ENCODE measurements at regions not wholly inside any gene's neighbourhood (a gene's known extent, or its start where the extent isn't known, plus 50 kb on each side); places are given as distances from the start of the nearest gene placed in this dataset.

DNA sequence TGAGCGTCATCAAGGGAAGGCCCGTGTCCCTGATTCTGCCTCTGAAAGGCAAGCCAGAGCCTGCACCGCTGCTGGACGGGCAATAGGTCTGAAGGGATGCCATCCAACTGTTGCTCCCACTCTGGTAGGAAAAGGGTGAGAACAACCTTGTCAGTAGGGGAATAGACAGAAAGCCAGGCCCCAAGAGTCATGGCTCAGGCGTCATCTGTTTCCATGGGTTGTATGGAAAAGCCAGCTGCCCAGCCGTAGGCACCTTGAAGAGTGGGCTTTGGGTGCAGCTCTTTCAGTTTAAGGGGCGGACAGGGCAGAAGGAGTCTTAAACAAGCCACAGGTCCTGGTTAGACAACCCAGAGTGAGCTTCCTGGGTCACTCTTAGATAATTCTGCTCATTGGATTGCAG is 66.5 kb downstream of the RNF6 start:
- no peak overlapping the region for H3K4me3 ChIP-seq (replicated peaks; ENCODE audit: low read depth, low read length)
- no peak for DNase-seq (ENCODE audit: extremely low read depth, low read depth)
- no peak for TF ChIP-seq CTCF (IDR thresholded peaks at IDR 0.05; ENCODE audit: low read depth, low read length, missing control alignments)

GRCh38 chr13:26133851-26134250 is 82.0 kb upstream of the SHISA2 start:
- no peak overlapping the region for H3K4me3 ChIP-seq (replicated peaks; ENCODE audit: low read depth, low read length)
- DNase-seq (ENCODE audit: extremely low read depth, low read depth), result no peak

DNA sequence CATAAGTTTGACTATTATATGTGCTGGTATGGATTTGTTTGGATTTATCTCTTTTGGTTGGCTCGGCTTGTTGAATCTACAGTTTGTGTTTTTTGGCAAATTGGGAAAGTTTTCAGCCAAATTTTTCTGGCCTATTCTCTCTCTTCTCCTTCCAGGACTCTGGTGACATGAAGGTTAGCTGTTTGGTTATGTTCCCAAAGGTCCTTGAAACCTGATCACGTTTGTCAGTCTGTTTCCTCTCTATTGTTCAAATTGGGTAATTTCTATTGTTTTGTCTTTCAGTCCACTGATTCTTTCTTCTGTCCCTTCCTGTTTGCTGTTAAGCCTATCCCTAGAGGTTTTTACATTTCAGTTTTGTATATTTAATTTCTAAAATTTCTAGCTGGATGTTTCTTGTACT is 81.5 kb upstream of the SHISA2 start:
- TF ChIP-seq CTCF (IDR thresholded peaks at IDR 0.05; ENCODE audit: low read depth, low read length, missing control alignments), result no peak
- DNase-seq (ENCODE audit: extremely low read depth, low read depth), result no peak
- no peak overlapping the region for H3K4me3 ChIP-seq (replicated peaks; ENCODE audit: low read depth, low read length)

More at GRCh38 chr13:26133851-26134250, 82.0 kb upstream of the SHISA2 start:
- no peak for TF ChIP-seq CTCF (IDR thresholded peaks at IDR 0.05; ENCODE audit: low read depth, low read length, missing control alignments)

GRCh38 chr13:26132756-26133155 is 80.9 kb upstream of the SHISA2 start:
- DNase-seq (ENCODE audit: extremely low read depth, low read depth), result no peak
- peak; percentile 30 for TF ChIP-seq CTCF (IDR thresholded peaks at IDR 0.05; ENCODE audit: low read depth, low read length, missing control alignments)
- H3K4me3 ChIP-seq (replicated peaks; ENCODE audit: low read depth, low read length), result no peak overlapping the region

GRCh38 chr13:26128676-26129075 is 76.9 kb upstream of the SHISA2 start:
- H3K4me3 ChIP-seq (replicated peaks; ENCODE audit: low read depth, low read length), result no peak overlapping the region
- no peak for DNase-seq (ENCODE audit: extremely low read depth, low read depth)
- no peak for TF ChIP-seq CTCF (IDR thresholded peaks at IDR 0.05; ENCODE audit: low read depth, low read length, missing control alignments)

DNA sequence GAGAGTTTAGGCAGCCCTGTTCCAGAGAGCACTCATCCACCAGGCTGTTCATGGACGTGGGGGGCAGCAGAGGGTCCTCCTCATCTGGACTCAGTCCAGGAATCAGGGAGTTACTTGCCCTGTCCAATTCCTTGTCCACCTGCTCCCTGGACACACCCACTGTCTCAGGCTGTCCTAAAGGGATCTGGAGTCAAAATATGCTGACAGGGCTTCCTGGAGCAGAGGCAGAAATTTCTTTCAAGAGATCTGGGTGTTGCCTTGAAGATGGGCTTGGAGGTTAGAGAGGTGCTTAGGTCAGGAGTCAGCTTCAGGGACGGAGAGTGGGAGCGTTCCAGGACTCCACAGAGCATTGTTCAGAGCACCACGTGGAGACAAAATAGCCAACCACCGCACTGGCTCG is 65.8 kb upstream of the SHISA2 start:
- H3K4me3 ChIP-seq (replicated peaks; ENCODE audit: low read depth, low read length), result no peak overlapping the region
- no peak for DNase-seq (ENCODE audit: extremely low read depth, low read depth)
- TF ChIP-seq CTCF (IDR thresholded peaks at IDR 0.05; ENCODE audit: low read depth, low read length, missing control alignments), result no peak

DNA sequence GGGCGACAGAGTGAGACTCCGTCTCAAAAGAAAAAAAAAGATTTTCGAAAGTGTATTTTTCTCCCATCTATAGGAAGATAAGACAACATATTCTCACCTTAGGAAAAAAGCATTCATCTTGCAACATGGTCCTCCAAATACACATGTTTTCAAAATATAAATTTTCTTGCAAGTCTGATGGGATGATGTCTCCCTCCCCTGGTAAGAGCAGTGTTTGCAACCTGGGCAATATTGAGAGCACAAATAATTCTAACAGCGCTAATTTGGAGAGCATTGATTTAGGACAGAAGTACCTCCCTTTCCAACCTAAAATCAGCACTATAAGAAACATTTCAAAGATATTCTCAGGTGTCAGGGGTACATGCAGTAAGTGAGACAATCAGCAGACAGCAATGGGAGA is 61.0 kb upstream of the SHISA2 start:
- H3K4me3 ChIP-seq (replicated peaks; ENCODE audit: low read depth, low read length), result no peak overlapping the region
- TF ChIP-seq CTCF (IDR thresholded peaks at IDR 0.05; ENCODE audit: low read depth, low read length, missing control alignments), result peak; percentile 16
- no peak for DNase-seq (ENCODE audit: extremely low read depth, low read depth)

All from HFF-Myc (cell line).